Keratinocyte (primary cell): ENCODE measurements at regions not wholly inside any gene's neighbourhood (a gene's known extent, or its start where the extent isn't known, plus 50 kb on each side); places are given as distances from the start of the nearest gene placed in this dataset.

ENCODE experiments used
- EZH2 ChIP-seq: IDR thresholded peaks from one replicate; pipeline ENCODE4 v1.6.1; 2012; ENCODE audit warnings: inconsistent platforms, mild to moderate bottlenecking, low read length, moderate library complexity
- TF ChIP-seq, protein P1 (sequence below), 3 experiments: IDR thresholded peaks in 1 of 3; conservative IDR thresholded peaks in 1 of 3; optimal IDR thresholded peaks in 1 of 3; 2 replicates in 2 of 3; 3 replicates in 1 of 3; pipeline versions ENCODE3 to v1.5.1; 2011; ENCODE audit warnings: low read length in 3 of 3, mild to moderate bottlenecking in 3 of 3, moderate library complexity in 2 of 3, control low read depth in 1 of 3, inconsistent platforms in 1 of 3; ENCODE audit not compliant: insufficient read depth in 2 of 3; ENCODE audit errors: extremely low read depth in 1 of 3

DNA sequence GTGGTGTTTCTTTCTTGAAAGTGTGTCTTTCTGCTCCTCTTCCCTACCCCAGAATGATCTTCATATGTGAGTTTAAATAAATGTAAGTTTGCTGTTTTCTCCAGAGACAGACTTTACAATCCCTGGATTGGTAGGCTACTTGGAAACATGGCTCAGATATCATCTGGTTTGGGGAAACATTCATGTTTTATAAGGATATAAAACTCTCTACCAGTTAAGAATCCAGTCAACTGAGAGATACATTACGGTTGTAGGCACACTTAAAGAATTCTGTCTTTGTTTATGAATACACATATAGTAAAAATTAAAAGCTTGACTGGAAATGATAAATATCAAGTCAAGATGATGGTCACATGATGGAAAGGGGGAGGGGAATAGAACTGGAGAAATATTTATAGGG is 739.3 kb downstream of the SLC4A3 start:
- TF ChIP-seq, protein P1, sequence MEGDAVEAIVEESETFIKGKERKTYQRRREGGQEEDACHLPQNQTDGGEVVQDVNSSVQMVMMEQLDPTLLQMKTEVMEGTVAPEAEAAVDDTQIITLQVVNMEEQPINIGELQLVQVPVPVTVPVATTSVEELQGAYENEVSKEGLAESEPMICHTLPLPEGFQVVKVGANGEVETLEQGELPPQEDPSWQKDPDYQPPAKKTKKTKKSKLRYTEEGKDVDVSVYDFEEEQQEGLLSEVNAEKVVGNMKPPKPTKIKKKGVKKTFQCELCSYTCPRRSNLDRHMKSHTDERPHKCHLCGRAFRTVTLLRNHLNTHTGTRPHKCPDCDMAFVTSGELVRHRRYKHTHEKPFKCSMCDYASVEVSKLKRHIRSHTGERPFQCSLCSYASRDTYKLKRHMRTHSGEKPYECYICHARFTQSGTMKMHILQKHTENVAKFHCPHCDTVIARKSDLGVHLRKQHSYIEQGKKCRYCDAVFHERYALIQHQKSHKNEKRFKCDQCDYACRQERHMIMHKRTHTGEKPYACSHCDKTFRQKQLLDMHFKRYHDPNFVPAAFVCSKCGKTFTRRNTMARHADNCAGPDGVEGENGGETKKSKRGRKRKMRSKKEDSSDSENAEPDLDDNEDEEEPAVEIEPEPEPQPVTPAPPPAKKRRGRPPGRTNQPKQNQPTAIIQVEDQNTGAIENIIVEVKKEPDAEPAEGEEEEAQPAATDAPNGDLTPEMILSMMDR (optimal IDR thresholded peaks at IDR 0.05 in 1 of 3, IDR thresholded peaks at IDR 0.05 in 1 of 3, conservative IDR thresholded peaks at IDR 0.05 in 1 of 3; ENCODE audit: extremely low read depth in 1 of 3, insufficient read depth in 2 of 3, low read length in 3 of 3): no peak
- TF ChIP-seq EZH2: no peak
